ENCODE measurements at regions not wholly inside any gene's neighbourhood (a gene's known extent, or its start where the extent isn't known, plus 50 kb on each side); places are given as distances from the start of the nearest gene placed in this dataset.

DNA sequence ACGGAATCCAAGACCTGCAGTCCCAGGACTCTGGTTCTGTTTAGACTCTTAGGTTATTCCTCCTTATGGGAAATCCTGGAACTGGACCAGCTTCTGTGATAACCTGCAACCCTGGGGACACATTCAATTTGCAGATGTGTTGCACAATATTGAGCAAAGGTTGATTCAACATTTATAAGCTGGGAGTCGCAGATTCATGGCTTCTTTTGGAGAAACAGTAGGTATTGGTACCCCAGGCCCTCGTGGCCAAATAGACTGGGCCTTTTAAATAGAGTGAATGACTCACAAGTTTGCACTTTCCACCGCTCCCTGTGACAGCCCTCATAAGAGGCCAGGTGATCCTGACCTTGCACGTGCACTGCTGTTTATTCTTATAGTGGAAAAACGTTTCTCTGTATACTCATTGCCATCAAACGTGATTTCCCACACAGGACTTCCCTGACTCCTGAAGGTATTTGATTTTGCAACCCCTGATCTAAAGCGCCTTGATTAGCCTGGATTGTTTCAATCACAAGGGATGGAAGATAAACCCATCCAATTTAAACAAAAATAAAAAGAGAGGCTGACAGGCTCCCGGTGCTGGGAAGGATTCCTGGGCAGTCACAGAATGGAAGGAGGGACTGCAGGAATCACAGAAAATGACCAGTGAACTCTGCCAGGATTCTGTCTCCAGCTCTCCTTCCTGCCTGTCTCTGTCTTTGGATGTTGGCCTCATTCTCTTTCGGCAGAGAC lies 98.0 kb downstream of the VCPKMT start:
- no peak for TF ChIP-seq POLR2A (IDR thresholded peaks at IDR 0.05)
- TF ChIP-seq, protein P1, sequence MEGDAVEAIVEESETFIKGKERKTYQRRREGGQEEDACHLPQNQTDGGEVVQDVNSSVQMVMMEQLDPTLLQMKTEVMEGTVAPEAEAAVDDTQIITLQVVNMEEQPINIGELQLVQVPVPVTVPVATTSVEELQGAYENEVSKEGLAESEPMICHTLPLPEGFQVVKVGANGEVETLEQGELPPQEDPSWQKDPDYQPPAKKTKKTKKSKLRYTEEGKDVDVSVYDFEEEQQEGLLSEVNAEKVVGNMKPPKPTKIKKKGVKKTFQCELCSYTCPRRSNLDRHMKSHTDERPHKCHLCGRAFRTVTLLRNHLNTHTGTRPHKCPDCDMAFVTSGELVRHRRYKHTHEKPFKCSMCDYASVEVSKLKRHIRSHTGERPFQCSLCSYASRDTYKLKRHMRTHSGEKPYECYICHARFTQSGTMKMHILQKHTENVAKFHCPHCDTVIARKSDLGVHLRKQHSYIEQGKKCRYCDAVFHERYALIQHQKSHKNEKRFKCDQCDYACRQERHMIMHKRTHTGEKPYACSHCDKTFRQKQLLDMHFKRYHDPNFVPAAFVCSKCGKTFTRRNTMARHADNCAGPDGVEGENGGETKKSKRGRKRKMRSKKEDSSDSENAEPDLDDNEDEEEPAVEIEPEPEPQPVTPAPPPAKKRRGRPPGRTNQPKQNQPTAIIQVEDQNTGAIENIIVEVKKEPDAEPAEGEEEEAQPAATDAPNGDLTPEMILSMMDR (IDR thresholded peaks at IDR 0.05) = no peak

All from lower leg skin (tissue), 3 donors.